ENCODE measurements at regions not wholly inside any gene's neighbourhood (a gene's known extent, or its start where the extent isn't known, plus 50 kb on each side); places are given as distances from the start of the nearest gene placed in this dataset.

GRCh38 chr5:117657541-117657940 lies 1082.9 kb upstream of the SEMA6A start:
- no peak for TF ChIP-seq YY1 (IDR thresholded peaks at IDR 0.05; ENCODE audit: insufficient read depth, insufficient read length)
- no peak for TF ChIP-seq SUZ12 (IDR thresholded peaks at IDR 0.05; ENCODE audit: extremely low read depth, insufficient read depth, insufficient read length)
- TF ChIP-seq ZNF274 (IDR thresholded peaks at IDR 0.05; ENCODE audit: low read depth, low read length): no peak

Measured in NT2/D1 (cell line).